CD14-positive monocyte (primary cell): ENCODE measurements at regions not wholly inside any gene's neighbourhood (a gene's known extent, or its start where the extent isn't known, plus 50 kb on each side); places are given as distances from the start of the nearest gene placed in this dataset.

ENCODE experiments used
- DNase-seq, 3 donors: peaks; one replicate each; pipeline ENCODE4 v3.0.0-alpha.2; 2011 to 2022
- H2AFZ ChIP-seq: 2 replicates; pipeline ENCODE4 v1.6.0; 2012; ENCODE audit warnings: mild to moderate bottlenecking, low read depth, low read length, inconsistent platforms; ENCODE audit not compliant: insufficient read depth, poor library complexity, severe bottlenecking
- H3K27ac ChIP-seq, 2 donors: 1 replicate in 1 of 2; 2 replicates in 1 of 2; pipeline ENCODE4 v1.5.1; 2012 to 2013; ENCODE audit warnings: low read length in 2 of 2, control low read depth in 1 of 2, inconsistent platforms in 1 of 2, low read depth in 1 of 2, mild to moderate bottlenecking in 1 of 2
- H3K27me3 ChIP-seq, 2 donors: one replicate each; pipeline versions ENCODE4 v1.6.0 to v1.6.1; 2011 to 2013; ENCODE audit warnings: low read length in 2 of 2; ENCODE audit not compliant: control insufficient read depth in 2 of 2, insufficient read depth in 2 of 2
- H3K36me3 ChIP-seq, 2 donors: replicated peaks in 1 of 2; 1 replicate in 1 of 2; 2 replicates in 1 of 2; pipeline versions ENCODE4 v1.5.1 to v1.6.1; 2012 to 2013; ENCODE audit warnings: low read length in 2 of 2, control low read depth in 1 of 2, inconsistent platforms in 1 of 2, mild to moderate bottlenecking in 1 of 2; ENCODE audit not compliant: insufficient read depth in 2 of 2, control insufficient read depth in 1 of 2
- H3K4me1 ChIP-seq, 2 donors: 1 replicate in 1 of 2; 2 replicates in 1 of 2; pipeline versions ENCODE4 v1.5.1 to v1.6.1; 2012 to 2013; ENCODE audit warnings: low read length in 2 of 2, control low read depth in 1 of 2, inconsistent platforms in 1 of 2, mild to moderate bottlenecking in 1 of 2, moderate library complexity in 1 of 2; ENCODE audit not compliant: insufficient read depth in 2 of 2, control insufficient read depth in 1 of 2
- H3K4me2 ChIP-seq: replicated peaks from 2 replicates; pipeline ENCODE3; 2012; ENCODE audit warnings: low read length, moderate library complexity, mild to moderate bottlenecking; ENCODE audit not compliant: poor library complexity, severe bottlenecking; ENCODE audit errors: extremely low read depth
- H3K4me3 ChIP-seq, 3 experiments: fragments of 200-600 bp in 1 of 3; sonication (generic) in 1 of 3; replicated peaks in 1 of 3; 1 replicate in 2 of 3; 2 replicates in 1 of 3; pipeline ENCODE4 v1.5.1; 2011 to 2013; ENCODE audit warnings: low read length in 3 of 3, mild to moderate bottlenecking in 3 of 3, control low read depth in 2 of 3, low read depth in 2 of 3, inconsistent platforms in 1 of 3, moderate library complexity in 1 of 3
- H3K79me2 ChIP-seq: 2 replicates; pipeline ENCODE4 v1.6.0; 2012; ENCODE audit warnings: mild to moderate bottlenecking, control low read depth, inconsistent platforms, low read length, moderate library complexity; ENCODE audit not compliant: insufficient read depth
- H3K9ac ChIP-seq: 2 replicates; pipeline ENCODE4 v1.6.0; 2017; ENCODE audit warnings: low read length, mild to moderate bottlenecking; ENCODE audit not compliant: insufficient read depth, poor library complexity, severe bottlenecking
- H3K9me3 ChIP-seq, 2 donors: replicated peaks in 1 of 2; 1 replicate in 1 of 2; 2 replicates in 1 of 2; pipeline versions ENCODE4 v1.5.1 to v1.6.1; 2012 to 2013; ENCODE audit warnings: low read length in 2 of 2, control low read depth in 1 of 2; ENCODE audit not compliant: control insufficient read depth in 1 of 2, insufficient read depth in 1 of 2
- H4K20me1 ChIP-seq: 2 replicates; pipeline ENCODE4 v1.6.0; 2012; ENCODE audit warnings: mild to moderate bottlenecking, low read length, control low read depth, moderate library complexity; ENCODE audit not compliant: insufficient read depth
- H3K27ac Mint-ChIP-seq, 7 donors: one replicate each; pipeline ENCODE4 v1.8.0; 2020; ENCODE audit warnings: mild to moderate bottlenecking in 7 of 7, mixed read lengths in 7 of 7, moderate library complexity in 6 of 7, inconsistent platforms in 2 of 7
- H3K27me3 Mint-ChIP-seq, 3 donors: one replicate each; pipeline ENCODE4 v1.8.0; 2021 to 2022; ENCODE audit warnings: low read depth in 3 of 3, mild to moderate bottlenecking in 3 of 3, mixed read lengths in 3 of 3, moderate library complexity in 3 of 3, inconsistent platforms in 1 of 3
- H3K36me3 Mint-ChIP-seq, 2 donors: one replicate each; pipeline ENCODE4 v1.8.0; 2020; ENCODE audit warnings: mixed read lengths in 2 of 2, inconsistent platforms in 1 of 2, mild to moderate bottlenecking in 1 of 2
- H3K4me1 Mint-ChIP-seq: one replicate; pipeline ENCODE4 v1.8.0; 2020; ENCODE audit warnings: mild to moderate bottlenecking, mixed read lengths
- H3K4me3 Mint-ChIP-seq, 2 donors: one replicate each; pipeline ENCODE4 v1.8.0; 2020; ENCODE audit warnings: mild to moderate bottlenecking in 2 of 2, mixed read lengths in 2 of 2, moderate library complexity in 1 of 2
- H3K9me3 Mint-ChIP-seq, 7 donors: one replicate each; pipeline ENCODE4 v1.8.0; 2020 to 2022; ENCODE audit warnings: mixed read lengths in 7 of 7, mild to moderate bottlenecking in 6 of 7, moderate library complexity in 6 of 7, inconsistent platforms in 2 of 7
- whole genome bisulfite sequencing: methylation state at CpG from one replicate; pipeline ENCODE4 v1.1.5; 2013; ENCODE audit warnings: missing lambda C conversion rate; ENCODE audit not compliant: insufficient coverage; 5-methylcytosine and 5-hydroxymethylcytosine counted together
- intact Hi-C, 2 donors: fragments of 100-400 bp; cut with micrococcal nuclease; formaldehyde crosslinking; loops; one replicate each; pipeline versions ENCODE4 v1.15.0 to v1.15.1; 2023
- TF ChIP-seq, protein P1 (sequence below): fragments of 200-600 bp; IDR thresholded peaks from one replicate; pipeline ENCODE4 v1.8.0; 2022; ENCODE audit warnings: antibody characterized with exemption, mild to moderate bottlenecking

DNA sequence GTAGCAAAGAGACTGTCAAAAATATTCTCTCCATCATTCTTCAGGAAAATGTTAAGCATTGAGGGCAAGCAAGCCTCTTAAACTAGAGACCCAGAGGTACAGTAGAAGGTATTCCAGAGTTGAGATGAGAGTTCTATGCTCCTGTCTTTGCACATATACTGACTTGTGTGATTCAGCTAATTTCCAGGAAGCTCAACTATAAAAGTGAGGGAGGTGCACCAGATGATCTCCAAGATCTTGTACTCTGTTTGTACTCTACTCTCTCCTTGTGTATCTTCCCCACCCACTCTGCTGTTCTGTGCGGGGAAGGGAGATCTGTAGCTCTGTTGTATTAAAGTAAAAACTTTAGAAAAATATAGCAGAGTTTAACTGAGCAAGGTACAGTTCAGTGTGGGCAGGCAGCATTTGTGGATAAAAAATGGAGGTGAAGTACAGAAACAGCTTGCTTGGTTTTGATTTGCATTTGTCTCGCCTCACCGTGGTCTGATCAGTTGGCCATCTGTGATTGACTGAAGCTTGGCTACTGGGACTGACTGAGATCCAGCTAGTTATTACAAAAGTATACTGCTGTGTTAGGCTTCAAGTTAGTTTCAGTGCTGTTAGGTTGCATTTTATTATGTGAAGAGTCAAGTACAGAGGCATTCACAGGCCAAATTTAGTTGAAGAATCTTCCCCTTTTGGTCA, 463.1 kb upstream of the GOLIM4 start:
- no peaks in the 10 kb centered on the region for H3K27me3 ChIP-seq
- no peak overlapping the region for H3K4me3 ChIP-seq
- H4K20me1 ChIP-seq = no peaks in the 10 kb centered on the region
- intact Hi-C loops = no loop called here
- no peak for DNase-seq
- H3K4me1 Mint-ChIP-seq = peaks cover 5% of the 10 kb centered on the region
- H3K79me2 ChIP-seq = no peaks in the 10 kb centered on the region
- TF ChIP-seq, protein P1, sequence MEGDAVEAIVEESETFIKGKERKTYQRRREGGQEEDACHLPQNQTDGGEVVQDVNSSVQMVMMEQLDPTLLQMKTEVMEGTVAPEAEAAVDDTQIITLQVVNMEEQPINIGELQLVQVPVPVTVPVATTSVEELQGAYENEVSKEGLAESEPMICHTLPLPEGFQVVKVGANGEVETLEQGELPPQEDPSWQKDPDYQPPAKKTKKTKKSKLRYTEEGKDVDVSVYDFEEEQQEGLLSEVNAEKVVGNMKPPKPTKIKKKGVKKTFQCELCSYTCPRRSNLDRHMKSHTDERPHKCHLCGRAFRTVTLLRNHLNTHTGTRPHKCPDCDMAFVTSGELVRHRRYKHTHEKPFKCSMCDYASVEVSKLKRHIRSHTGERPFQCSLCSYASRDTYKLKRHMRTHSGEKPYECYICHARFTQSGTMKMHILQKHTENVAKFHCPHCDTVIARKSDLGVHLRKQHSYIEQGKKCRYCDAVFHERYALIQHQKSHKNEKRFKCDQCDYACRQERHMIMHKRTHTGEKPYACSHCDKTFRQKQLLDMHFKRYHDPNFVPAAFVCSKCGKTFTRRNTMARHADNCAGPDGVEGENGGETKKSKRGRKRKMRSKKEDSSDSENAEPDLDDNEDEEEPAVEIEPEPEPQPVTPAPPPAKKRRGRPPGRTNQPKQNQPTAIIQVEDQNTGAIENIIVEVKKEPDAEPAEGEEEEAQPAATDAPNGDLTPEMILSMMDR = no peak
- H2AFZ ChIP-seq = no peak overlapping the region
- H3K4me1 ChIP-seq = no peaks in the 10 kb centered on the region
- no peaks in the 10 kb centered on the region for H3K27me3 Mint-ChIP-seq
- no peak overlapping the region for H3K9ac ChIP-seq
- no peak overlapping the region for H3K27ac ChIP-seq
- 100% methylated on average over 2 of the region's 3 CpGs for WGBS
- H3K36me3 Mint-ChIP-seq = no peaks in the 10 kb centered on the region
- H3K9me3 ChIP-seq = no peaks in the 10 kb centered on the region
- peaks cover 0 to 3% (median 0%) of the 10 kb centered on the region in 7 donors for H3K9me3 Mint-ChIP-seq
- H3K4me2 ChIP-seq = no peak overlapping the region
- no peak overlapping the region for H3K4me3 Mint-ChIP-seq
- H3K27ac Mint-ChIP-seq = no peak overlapping the region
- H3K36me3 ChIP-seq = no peaks in the 10 kb centered on the region

DNA sequence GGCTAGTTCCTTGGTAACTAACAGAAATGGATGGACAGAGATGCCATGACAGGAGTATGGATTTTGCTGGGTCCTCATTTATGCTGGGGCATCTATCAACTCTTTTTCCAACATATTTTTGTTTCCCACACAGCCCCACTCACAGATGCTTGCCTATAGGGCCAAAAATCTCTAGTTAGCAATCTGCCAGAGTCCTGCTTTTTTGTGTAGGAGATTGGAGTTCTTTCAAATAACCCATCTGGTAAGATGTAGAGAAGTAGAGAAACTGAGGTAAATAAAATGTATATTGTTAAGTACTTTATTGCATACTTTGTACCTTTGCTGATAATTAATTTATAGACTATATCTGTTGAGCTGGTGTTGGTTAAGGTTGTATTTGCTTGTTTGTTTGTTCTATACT, 456.5 kb upstream of the GOLIM4 start:
- Mint-ChIP-seq H3K36me3 (no peaks in the 10 kb centered on the region), H3K9me3 (peaks cover 0 to 3% (median 2%) of the 10 kb centered on the region in 7 donors), H3K4me1 (peaks cover 5% of the 10 kb centered on the region), H3K27ac (no peak overlapping the region), H3K4me3 (no peak overlapping the region), H3K27me3 (no peaks in the 10 kb centered on the region)
- intact Hi-C loops = no loop called here
- Histone ChIP-seq H4K20me1 (no peaks in the 10 kb centered on the region), H2AFZ (no peak overlapping the region), H3K4me2 (no peak overlapping the region), H3K9me3 (no peaks in the 10 kb centered on the region), H3K79me2 (no peaks in the 10 kb centered on the region), H3K27ac (no peak overlapping the region), H3K36me3 (no peaks in the 10 kb centered on the region), H3K27me3 (no peaks in the 10 kb centered on the region), H3K4me3 (no peak overlapping the region), H3K4me1 (no peaks in the 10 kb centered on the region), H3K9ac (no peak overlapping the region)
- TF ChIP-seq, protein P1 = no peak
- DNase-seq = no peak
